GM12878 (cell line): ENCODE measurements at regions not wholly inside any gene's neighbourhood (a gene's known extent, or its start where the extent isn't known, plus 50 kb on each side); places are given as distances from the start of the nearest gene placed in this dataset.

Source experiments
- ATAC-seq: fragments of 200-7000 bp; cut with Tn5 transposase; 3 replicates; pipeline ENCODE4 v1.9.1; 2020; ENCODE audit warnings: mild to moderate bottlenecking, moderate library complexity
- BruUV-seq: library from RNA; stranded (reverse); fragments of 400-500 nt; replicated peaks from 2 replicates; lab custom pipeline; 2021; lab: Mats Ljungman, UMichigan
- CTCF ChIA-PET: fragments of 300-600 bp; sonication (Branson Sonifier 250); formaldehyde crosslinking; extraction: SDS; loops from one replicate; lab custom pipeline; 2021; ENCODE audit warnings: inconsistent platforms; lab: Yijun Ruan, JAX
- POLR2A ChIA-PET: fragments of 350-600 bp; formaldehyde crosslinking; extraction: SDS; loops from one replicate; lab custom pipeline; 2021; ENCODE audit warnings: inconsistent platforms; lab: Charles Lee
- RAD21 ChIA-PET: fragments of 300-600 bp; sonication (Branson Sonifier 250); formaldehyde crosslinking; loops from one replicate; lab custom pipeline; 2023; ENCODE audit warnings: antibody characterized with exemption; ENCODE audit not compliant: unreplicated experiment; lab: Charles Lee
- SMC1A ChIA-PET: fragments of 300-600 bp; sonication (Branson Sonifier 250); formaldehyde crosslinking; loops from one replicate; lab custom pipeline; 2023; ENCODE audit not compliant: unreplicated experiment, uncharacterized antibody; lab: Charles Lee
- DNase-seq: peaks from one replicate; pipeline ENCODE4 v3.0.0-alpha.2; 2011; ENCODE audit warnings: low read depth, low spot score
- FAIRE-seq: peaks from 3 replicates; lab custom pipeline; 2011; peaks lifted over from hg19 to GRCh38; lab: Jason Lieb, UNC
- H2AFZ ChIP-seq: 2 replicates; pipeline ENCODE4 v1.6.0; 2011; ENCODE audit warnings: low read depth, low read length, control low read depth; ENCODE audit not compliant: control insufficient read depth
- H3K27ac ChIP-seq: 2 replicates; pipeline ENCODE4 v1.5.1; 2011; ENCODE audit warnings: control low read depth; ENCODE audit not compliant: control insufficient read depth, insufficient read depth
- H3K27me3 ChIP-seq, 2 experiments: replicated peaks in 1 of 2; 2 replicates each; pipeline versions ENCODE4 v1.6.0 to v1.6.1; 2011; ENCODE audit warnings: low read length in 1 of 2; ENCODE audit not compliant: control insufficient read depth in 2 of 2, insufficient read depth in 2 of 2
- H3K36me3 ChIP-seq, 2 experiments: 2 replicates each; pipeline ENCODE4 v1.5.1; 2011; ENCODE audit warnings: low read length in 1 of 2; ENCODE audit not compliant: control insufficient read depth in 2 of 2, insufficient read depth in 2 of 2
- H3K4me1 ChIP-seq: 2 replicates; pipeline ENCODE4 v1.6.1; 2011; ENCODE audit warnings: mild to moderate bottlenecking, low read length, moderate library complexity, mixed read lengths; ENCODE audit not compliant: control insufficient read depth, insufficient read depth
- H3K4me2 ChIP-seq: 2 replicates; pipeline ENCODE4 v1.6.0; 2011; ENCODE audit warnings: control low read depth; ENCODE audit not compliant: control insufficient read depth, insufficient read depth
- H3K4me3 ChIP-seq: fragments of 200-600 bp; sonication (generic); 2 replicates; pipeline ENCODE4 v1.5.1; 2016
- H3K79me2 ChIP-seq: 2 replicates; pipeline ENCODE4 v1.6.0; 2011; ENCODE audit warnings: low read length; ENCODE audit not compliant: control insufficient read depth, insufficient read depth
- H3K9ac ChIP-seq: 2 replicates; pipeline ENCODE4 v1.8.0; 2011; ENCODE audit warnings: low read length, control low read depth, mixed read lengths; ENCODE audit not compliant: control insufficient read depth, insufficient read depth
- H3K9me3 ChIP-seq: replicated peaks from 3 replicates; pipeline ENCODE4 v1.5.1; 2011; ENCODE audit warnings: mild to moderate bottlenecking, low read length; ENCODE audit not compliant: control insufficient read depth, insufficient read depth
- H4K20me1 ChIP-seq: 2 replicates; pipeline ENCODE4 v1.6.0; 2011; ENCODE audit not compliant: control insufficient read depth, insufficient read depth
- BCL11A ChIP-seq: IDR thresholded peaks from 2 replicates; pipeline ENCODE4 v1.6.1; 2011; ENCODE audit warnings: low read depth, low read length
- BHLHE40 ChIP-seq, 2 experiments: fragments of 450-650 bp in 1 of 2; IDR thresholded peaks; 2 replicates each; pipeline ENCODE4 v1.6.1; 2011 to 2017; ENCODE audit warnings: low read depth in 2 of 2, borderline replicate concordance in 1 of 2, improper control_type of control experiment in 1 of 2, low read length in 1 of 2, mild to moderate bottlenecking in 1 of 2
- BRCA1 ChIP-seq: IDR thresholded peaks from 2 replicates; pipeline ENCODE4 v1.6.1; 2011; ENCODE audit warnings: low read depth, low read length, improper control_type of control experiment
- EED ChIP-seq: sonication (generic); IDR thresholded peaks from 2 replicates; pipeline ENCODE4 v1.6.1; 2016; ENCODE audit warnings: antibody characterized with exemption, low read depth
- IKZF1 ChIP-seq: fragments of 450-650 bp; conservative IDR thresholded peaks from 2 replicates; pipeline ENCODE4 v1.6.1; 2017; ENCODE audit warnings: antibody characterized with exemption, mild to moderate bottlenecking
- LARP7 ChIP-seq: fragments of 450-650 bp; IDR thresholded peaks from 2 replicates; pipeline ENCODE4 v1.6.1; 2017; ENCODE audit warnings: mild to moderate bottlenecking
- MXI1 ChIP-seq: fragments of 150-350 bp; IDR thresholded peaks from 2 replicates; pipeline ENCODE4 v1.6.1; 2011; ENCODE audit warnings: low read depth, mild to moderate bottlenecking, inconsistent platforms, low read length, improper control_type of control experiment
- NFYB ChIP-seq: IDR thresholded peaks from 2 replicates; pipeline ENCODE4 v1.6.1; 2011; ENCODE audit warnings: low read depth, mild to moderate bottlenecking, low read length, improper control_type of control experiment, moderate library complexity; ENCODE audit not compliant: insufficient read depth
- PAX8 ChIP-seq: fragments of 450-650 bp; IDR thresholded peaks from 2 replicates; pipeline ENCODE4 v1.6.1; 2017; ENCODE audit warnings: mild to moderate bottlenecking, moderate library complexity
- RAD51 ChIP-seq: fragments of 450-650 bp; IDR thresholded peaks from 2 replicates; pipeline ENCODE4 v1.6.1; 2016; ENCODE audit warnings: moderate library complexity, mild to moderate bottlenecking, inconsistent platforms
- SMAD1 ChIP-seq: fragments of 450-650 bp; IDR thresholded peaks from 2 replicates; pipeline ENCODE4 v1.6.1; 2018; ENCODE audit warnings: mild to moderate bottlenecking, low read depth; ENCODE audit not compliant: partially characterized antibody
- SRF ChIP-seq, 2 experiments: IDR thresholded peaks; 2 replicates each; pipeline ENCODE4 v1.6.1; 2011; ENCODE audit warnings: low read depth in 2 of 2, low read length in 2 of 2, mild to moderate bottlenecking in 1 of 2, moderate library complexity in 1 of 2
- STAT1 ChIP-seq: fragments of 450-650 bp; conservative IDR thresholded peaks from 2 replicates; pipeline ENCODE4 v1.6.1; 2014; ENCODE audit warnings: antibody characterized with exemption, mild to moderate bottlenecking
- SUZ12 ChIP-seq: fragments of 200-600 bp; sonication (generic); IDR thresholded peaks from one replicate; pipeline ENCODE4 v1.6.1; 2018; ENCODE audit warnings: antibody characterized with exemption, mild to moderate bottlenecking; ENCODE audit not compliant: unreplicated experiment
- WGBS: methylation state at CpG from one replicate; pipeline ENCODE4 v1.1.6; 2016; ENCODE audit warnings: low lambda C conversion rate; ENCODE audit not compliant: insufficient replicate concordance, insufficient coverage; ENCODE audit errors: missing lambda C conversion rate; 5-methylcytosine and 5-hydroxymethylcytosine counted together
- in situ Hi-C: fragments of 300-500 bp; cut with MboI; formaldehyde crosslinking; loops from 9 replicates; pipeline ENCODE4 v1.14.3; 2018; ENCODE audit warnings: mixed read lengths
- intact Hi-C: fragments of 100-400 bp; cut with micrococcal nuclease; formaldehyde crosslinking; loops from one replicate; pipeline ENCODE4 v1.14.2; 2022; ENCODE audit not compliant: unreplicated experiment
- TF ChIP-seq, protein P1 (sequence below): fragments of 450-650 bp; IDR thresholded peaks from 2 replicates; pipeline ENCODE4 v1.6.1; 2017; ENCODE audit warnings: mild to moderate bottlenecking, moderate library complexity
- TF ChIP-seq, protein P2 (sequence below): IDR thresholded peaks from 2 replicates; pipeline ENCODE4 v1.6.1; 2012; ENCODE audit warnings: low read depth, low read length, improper control_type of control experiment

DNA sequence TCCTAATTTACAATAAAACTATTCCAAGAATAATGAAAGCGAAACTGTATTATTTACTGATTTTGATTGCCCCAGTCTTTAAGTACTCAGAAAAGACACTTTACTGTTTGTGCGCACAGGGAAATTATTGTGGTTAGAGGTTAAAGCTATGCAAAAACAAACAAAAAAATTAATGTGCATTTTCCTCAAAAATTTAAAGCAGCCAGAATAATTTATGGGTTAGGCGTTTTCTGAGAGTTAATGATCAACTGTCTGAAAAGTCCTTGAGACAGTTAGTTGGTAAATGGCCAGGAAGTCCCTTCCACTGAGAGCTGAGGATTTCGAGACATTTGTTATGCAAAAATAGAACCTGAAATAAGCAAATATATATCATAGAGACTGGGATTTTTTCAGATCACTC lies 143.3 kb downstream of the IRS1 start:
- ChIA-PET CTCF (no interaction called here), RAD21 (no interaction called here), POLR2A (no interaction called here)
- no peaks in the 10 kb centered on the region for H3K9me3 ChIP-seq
- DNase-seq: no peak
- H4K20me1 ChIP-seq: no peaks in the 10 kb centered on the region
- no peak overlapping the region for H3K4me2 ChIP-seq
- H3K79me2 ChIP-seq: no peaks in the 10 kb centered on the region
- no peak overlapping the region for H3K4me3 ChIP-seq
- no peak overlapping the region for H3K27ac ChIP-seq
- no peaks in the 10 kb centered on the region for H3K36me3 ChIP-seq
- H3K27me3 ChIP-seq: no peaks in the 10 kb centered on the region
- H2AFZ ChIP-seq: no peak overlapping the region
- FAIRE-seq: no peak
- in situ Hi-C loops: no loop called here
- ATAC-seq: no peak
- TF ChIP-seq SRF (IDR thresholded peaks at IDR 0.05; ENCODE audit: low read depth in 2 of 2, low read length in 2 of 2) (no peak), SMAD1 (no peak), IKZF1 (no peak)
- TF ChIP-seq, all 136 proteins: peak for 0
- intact Hi-C loops: no loop called here
- WGBS: 23% methylated on average over 4 of the region's 4 CpGs
- no peaks in the 10 kb centered on the region for H3K4me1 ChIP-seq
- SMC1A ChIA-PET: no interaction called here
- BruUV-seq: no TSS peak
- H3K9ac ChIP-seq: no peak overlapping the region

DNA sequence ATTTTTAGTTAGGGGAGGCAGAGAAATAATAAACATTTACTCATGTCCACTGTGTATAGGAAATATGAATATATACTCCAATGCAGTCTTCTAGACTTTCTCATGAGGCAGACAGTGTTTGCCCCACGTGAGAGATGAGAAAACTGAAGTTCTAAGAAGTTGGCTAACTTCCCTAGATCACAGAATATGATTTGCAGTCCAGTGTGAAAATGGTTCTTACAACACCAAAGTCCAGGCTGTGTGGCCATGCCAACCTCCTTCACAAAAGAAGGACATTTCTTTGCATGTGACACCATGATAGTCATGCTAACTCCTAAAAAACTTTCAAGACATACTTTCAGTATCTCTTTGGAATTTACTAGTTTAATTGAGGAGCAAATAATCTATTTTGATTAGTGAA lies 143.7 kb downstream of the IRS1 start:
- H3K4me1 ChIP-seq: no peaks in the 10 kb centered on the region
- H3K36me3 ChIP-seq: no peaks in the 10 kb centered on the region
- in situ Hi-C loops: no loop called here
- ATAC-seq (no peak), DNase-seq (no peak), FAIRE-seq (no peak)
- ChIA-PET RAD21 (no interaction called here), CTCF (no interaction called here), SMC1A (no interaction called here), POLR2A (no interaction called here)
- 0% methylated on average over 1 of the region's 1 CpG for WGBS
- no peaks in the 10 kb centered on the region for H4K20me1 ChIP-seq
- BruUV-seq: no TSS peak
- H3K9ac ChIP-seq: no peak overlapping the region
- no peak overlapping the region for H3K4me3 ChIP-seq
- no peaks in the 10 kb centered on the region for H3K27me3 ChIP-seq
- no peak overlapping the region for H2AFZ ChIP-seq
- H3K9me3 ChIP-seq: no peaks in the 10 kb centered on the region
- no peaks in the 10 kb centered on the region for H3K79me2 ChIP-seq
- H3K27ac ChIP-seq: no peak overlapping the region
- intact Hi-C loops: no loop called here
- H3K4me2 ChIP-seq: no peak overlapping the region
- TF ChIP-seq BRCA1: no peak
- no peak for TF ChIP-seq EED
- TF ChIP-seq NFYB: no peak
- TF ChIP-seq, protein P1, sequence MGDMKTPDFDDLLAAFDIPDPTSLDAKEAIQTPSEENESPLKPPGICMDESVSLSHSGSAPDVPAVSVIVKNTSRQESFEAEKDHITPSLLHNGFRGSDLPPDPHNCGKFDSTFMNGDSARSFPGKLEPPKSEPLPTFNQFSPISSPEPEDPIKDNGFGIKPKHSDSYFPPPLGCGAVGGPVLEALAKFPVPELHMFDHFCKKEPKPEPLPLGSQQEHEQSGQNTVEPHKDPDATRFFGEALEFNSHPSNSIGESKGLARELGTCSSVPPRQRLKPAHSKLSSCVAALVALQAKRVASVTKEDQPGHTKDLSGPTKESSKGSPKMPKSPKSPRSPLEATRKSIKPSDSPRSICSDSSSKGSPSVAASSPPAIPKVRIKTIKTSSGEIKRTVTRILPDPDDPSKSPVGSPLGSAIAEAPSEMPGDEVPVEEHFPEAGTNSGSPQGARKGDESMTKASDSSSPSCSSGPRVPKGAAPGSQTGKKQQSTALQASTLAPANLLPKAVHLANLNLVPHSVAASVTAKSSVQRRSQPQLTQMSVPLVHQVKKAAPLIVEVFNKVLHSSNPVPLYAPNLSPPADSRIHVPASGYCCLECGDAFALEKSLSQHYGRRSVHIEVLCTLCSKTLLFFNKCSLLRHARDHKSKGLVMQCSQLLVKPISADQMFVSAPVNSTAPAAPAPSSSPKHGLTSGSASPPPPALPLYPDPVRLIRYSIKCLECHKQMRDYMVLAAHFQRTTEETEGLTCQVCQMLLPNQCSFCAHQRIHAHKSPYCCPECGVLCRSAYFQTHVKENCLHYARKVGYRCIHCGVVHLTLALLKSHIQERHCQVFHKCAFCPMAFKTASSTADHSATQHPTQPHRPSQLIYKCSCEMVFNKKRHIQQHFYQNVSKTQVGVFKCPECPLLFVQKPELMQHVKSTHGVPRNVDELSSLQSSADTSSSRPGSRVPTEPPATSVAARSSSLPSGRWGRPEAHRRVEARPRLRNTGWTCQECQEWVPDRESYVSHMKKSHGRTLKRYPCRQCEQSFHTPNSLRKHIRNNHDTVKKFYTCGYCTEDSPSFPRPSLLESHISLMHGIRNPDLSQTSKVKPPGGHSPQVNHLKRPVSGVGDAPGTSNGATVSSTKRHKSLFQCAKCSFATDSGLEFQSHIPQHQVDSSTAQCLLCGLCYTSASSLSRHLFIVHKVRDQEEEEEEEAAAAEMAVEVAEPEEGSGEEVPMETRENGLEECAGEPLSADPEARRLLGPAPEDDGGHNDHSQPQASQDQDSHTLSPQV: no peak
- no peak for TF ChIP-seq BCL11A
- TF ChIP-seq PAX8: no peak
- TF ChIP-seq MXI1: no peak
- no peak for TF ChIP-seq BHLHE40 (IDR thresholded peaks at IDR 0.05; ENCODE audit: borderline replicate concordance in 1 of 2, low read depth in 2 of 2, low read length in 1 of 2)
- no peak for TF ChIP-seq RAD51
- TF ChIP-seq SUZ12: no peak
- TF ChIP-seq, protein P2, sequence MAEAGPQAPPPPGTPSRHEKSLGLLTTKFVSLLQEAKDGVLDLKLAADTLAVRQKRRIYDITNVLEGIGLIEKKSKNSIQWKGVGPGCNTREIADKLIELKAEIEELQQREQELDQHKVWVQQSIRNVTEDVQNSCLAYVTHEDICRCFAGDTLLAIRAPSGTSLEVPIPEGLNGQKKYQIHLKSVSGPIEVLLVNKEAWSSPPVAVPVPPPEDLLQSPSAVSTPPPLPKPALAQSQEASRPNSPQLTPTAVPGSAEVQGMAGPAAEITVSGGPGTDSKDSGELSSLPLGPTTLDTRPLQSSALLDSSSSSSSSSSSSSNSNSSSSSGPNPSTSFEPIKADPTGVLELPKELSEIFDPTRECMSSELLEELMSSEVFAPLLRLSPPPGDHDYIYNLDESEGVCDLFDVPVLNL: no peak
- no peak for TF ChIP-seq STAT1
- no peak for TF ChIP-seq LARP7
